Activated CD8-positive, alpha-beta T cell treated with anti-CD3 and anti-CD28 coated beads, Interleukin-2, amount 10 ng/mL, durations not matched to agents 7 days and 5 days (primary cell): ENCODE measurements at regions not wholly inside any gene's neighbourhood (a gene's known extent, or its start where the extent isn't known, plus 50 kb on each side); places are given as distances from the start of the nearest gene placed in this dataset.

ENCODE experiments used
- ATAC-seq: fragments of 150-1000 bp; cut with Tn5 transposase; one replicate; pipeline ENCODE4 v1.10.0; 2021; ENCODE audit warnings: moderate library complexity
- CTCF ChIA-PET: fragments of 350-600 bp; sonication (Branson Sonifier 250); formaldehyde crosslinking; loops from one replicate; lab custom pipeline; 2021; ENCODE audit warnings: antibody characterized with exemption; lab: Charles Lee
- POLR2A ChIA-PET: fragments of 350-600 bp; sonication (Branson Sonifier 250); formaldehyde crosslinking; loops from one replicate; lab custom pipeline; 2021; ENCODE audit warnings: antibody characterized with exemption; lab: Charles Lee
- DNase-seq: peaks from one replicate; pipeline ENCODE4 v3.0.0-alpha.2; 2020
- H3K27ac Mint-ChIP-seq: one replicate; pipeline ENCODE4 v1.8.0; 2021; ENCODE audit warnings: mild to moderate bottlenecking, mixed read lengths
- H3K27me3 Mint-ChIP-seq: one replicate; pipeline ENCODE4 v1.8.0; 2021; ENCODE audit warnings: low read depth, mixed read lengths
- H3K36me3 Mint-ChIP-seq: one replicate; pipeline ENCODE4 v1.8.0; 2021; ENCODE audit warnings: low read depth, mixed read lengths
- H3K4me1 Mint-ChIP-seq: one replicate; pipeline ENCODE4 v1.8.0; 2021; ENCODE audit warnings: low read depth, mixed read lengths
- H3K4me3 Mint-ChIP-seq: one replicate; pipeline ENCODE4 v1.8.0; 2021; ENCODE audit warnings: mild to moderate bottlenecking, mixed read lengths
- H3K9me3 Mint-ChIP-seq: one replicate; pipeline ENCODE4 v1.8.0; 2022; ENCODE audit warnings: mixed read lengths; ENCODE audit not compliant: insufficient read depth

- CTCF ChIA-PET: no interaction called here
These were observed 963.4 kb upstream of the SEMA6D start for GRCh38 chr15:46753946-46754345.

GRCh38 chr15:46763091-46763490 lies 954.2 kb upstream of the SEMA6D start:
- H3K27ac Mint-ChIP-seq: no peak overlapping the region
- no peak overlapping the region for H3K4me3 Mint-ChIP-seq
- no peaks in the 10 kb centered on the region for H3K36me3 Mint-ChIP-seq
- ChIA-PET CTCF (no interaction called here), POLR2A (no interaction called here)
- no peak for DNase-seq
- no peaks in the 10 kb centered on the region for H3K4me1 Mint-ChIP-seq
- peaks cover 16% of the 10 kb centered on the region for H3K9me3 Mint-ChIP-seq
- no peak for ATAC-seq
- no peaks in the 10 kb centered on the region for H3K27me3 Mint-ChIP-seq

More at GRCh38 chr15:46753946-46754345, 963.4 kb upstream of the SEMA6D start:
- H3K9me3 Mint-ChIP-seq: peaks cover 21% of the 10 kb centered on the region
- ATAC-seq (no peak), DNase-seq (no peak)
- H3K36me3 Mint-ChIP-seq: no peaks in the 10 kb centered on the region
- POLR2A ChIA-PET: no interaction called here
- H3K4me1 Mint-ChIP-seq: no peaks in the 10 kb centered on the region
- H3K27me3 Mint-ChIP-seq: no peaks in the 10 kb centered on the region
- H3K4me3 Mint-ChIP-seq: no peak overlapping the region
- no peak overlapping the region for H3K27ac Mint-ChIP-seq

- DNase-seq: no peak
- H3K4me3 Mint-ChIP-seq: no peak overlapping the region
- H3K27me3 Mint-ChIP-seq: no peaks in the 10 kb centered on the region
- ATAC-seq: no peak
- POLR2A ChIA-PET: no interaction called here
- H3K4me1 Mint-ChIP-seq: no peaks in the 10 kb centered on the region
- no peak overlapping the region for H3K27ac Mint-ChIP-seq
- H3K36me3 Mint-ChIP-seq: no peaks in the 10 kb centered on the region
- H3K9me3 Mint-ChIP-seq: peaks cover 20% of the 10 kb centered on the region
- CTCF ChIA-PET: no interaction called here
These were observed 952.5 kb upstream of the SEMA6D start for GRCh38 chr15:46764851-46765250.

GRCh38 chr15:46766021-46766420 lies 951.3 kb upstream of the SEMA6D start:
- POLR2A ChIA-PET: no interaction called here
- H3K27me3 Mint-ChIP-seq: no peaks in the 10 kb centered on the region
- H3K4me3 Mint-ChIP-seq: no peak overlapping the region
- CTCF ChIA-PET: no interaction called here
- ATAC-seq (no peak), DNase-seq (no peak)
- H3K4me1 Mint-ChIP-seq: no peaks in the 10 kb centered on the region
- no peaks in the 10 kb centered on the region for H3K36me3 Mint-ChIP-seq
- H3K27ac Mint-ChIP-seq: no peak overlapping the region
- H3K9me3 Mint-ChIP-seq: peaks cover 12% of the 10 kb centered on the region

GRCh38 chr15:46768287-46768686 lies 949.0 kb upstream of the SEMA6D start:
- Mint-ChIP-seq H3K27me3 (no peaks in the 10 kb centered on the region), H3K27ac (no peak overlapping the region), H3K9me3 (peaks cover 11% of the 10 kb centered on the region), H3K4me3 (no peak overlapping the region), H3K4me1 (no peaks in the 10 kb centered on the region), H3K36me3 (no peaks in the 10 kb centered on the region)
- ATAC-seq (no peak), DNase-seq (no peak)
- ChIA-PET POLR2A (no interaction called here), CTCF (no interaction called here)

GRCh38 chr15:46773016-46773415 lies 944.3 kb upstream of the SEMA6D start:
- Mint-ChIP-seq H3K9me3 (peaks cover 28% of the 10 kb centered on the region), H3K36me3 (no peaks in the 10 kb centered on the region), H3K4me1 (no peaks in the 10 kb centered on the region), H3K27ac (no peak overlapping the region), H3K27me3 (no peaks in the 10 kb centered on the region), H3K4me3 (no peak overlapping the region)
- POLR2A ChIA-PET: no interaction called here
- CTCF ChIA-PET: no interaction called here
- no peak for DNase-seq
- ATAC-seq: no peak

- Mint-ChIP-seq H3K4me3 (no peak overlapping the region), H3K4me1 (no peaks in the 10 kb centered on the region), H3K27ac (no peak overlapping the region), H3K9me3 (peaks cover 21% of the 10 kb centered on the region), H3K36me3 (no peaks in the 10 kb centered on the region), H3K27me3 (no peaks in the 10 kb centered on the region)
- ChIA-PET CTCF (no interaction called here), POLR2A (no interaction called here)
- DNase-seq (no peak), ATAC-seq (no peak)
These were observed 938.4 kb upstream of the SEMA6D start for GRCh38 chr15:46778876-46779275.

- ChIA-PET CTCF (interaction anchor here (0.7 kb wide), 1 partner anchor 40 kb away, joined by 3 read pairs; no protein-coding TSS in a partner anchor), POLR2A (no interaction called here)
- no peaks in the 10 kb centered on the region for H3K36me3 Mint-ChIP-seq
- peaks cover 15% of the 10 kb centered on the region for H3K9me3 Mint-ChIP-seq
- ATAC-seq: no peak
- H3K4me3 Mint-ChIP-seq: no peak overlapping the region
- DNase-seq: no peak
- no peaks in the 10 kb centered on the region for H3K4me1 Mint-ChIP-seq
- H3K27ac Mint-ChIP-seq: no peak overlapping the region
- H3K27me3 Mint-ChIP-seq: no peaks in the 10 kb centered on the region
These were observed 930.6 kb upstream of the SEMA6D start for GRCh38 chr15:46786590-46787285.

GRCh38 chr15:46795685-46796084 lies 921.6 kb upstream of the SEMA6D start:
- H3K27ac Mint-ChIP-seq: no peak overlapping the region
- no peaks in the 10 kb centered on the region for H3K36me3 Mint-ChIP-seq
- ChIA-PET POLR2A (no interaction called here), CTCF (no interaction called here)
- H3K27me3 Mint-ChIP-seq: no peaks in the 10 kb centered on the region
- no peak for DNase-seq
- peaks cover 13% of the 10 kb centered on the region for H3K9me3 Mint-ChIP-seq
- no peaks in the 10 kb centered on the region for H3K4me1 Mint-ChIP-seq
- no peak for ATAC-seq
- no peak overlapping the region for H3K4me3 Mint-ChIP-seq

GRCh38 chr15:46808834-46809233 lies 908.5 kb upstream of the SEMA6D start:
- DNase-seq (no peak), ATAC-seq (no peak)
- no peak overlapping the region for H3K4me3 Mint-ChIP-seq
- ChIA-PET POLR2A (no interaction called here), CTCF (no interaction called here)
- no peak overlapping the region for H3K27ac Mint-ChIP-seq
- H3K9me3 Mint-ChIP-seq: peaks cover 5% of the 10 kb centered on the region
- H3K36me3 Mint-ChIP-seq: no peaks in the 10 kb centered on the region
- H3K27me3 Mint-ChIP-seq: no peaks in the 10 kb centered on the region
- H3K4me1 Mint-ChIP-seq: no peaks in the 10 kb centered on the region

GRCh38 chr15:46815240-46815639 lies 902.1 kb upstream of the SEMA6D start:
- Mint-ChIP-seq H3K4me3 (no peak overlapping the region), H3K27me3 (no peaks in the 10 kb centered on the region), H3K4me1 (no peaks in the 10 kb centered on the region), H3K36me3 (no peaks in the 10 kb centered on the region), H3K9me3 (peaks cover 11% of the 10 kb centered on the region), H3K27ac (no peak overlapping the region)
- DNase-seq: no peak
- no peak for ATAC-seq
- CTCF ChIA-PET: no interaction called here
- POLR2A ChIA-PET: no interaction called here

GRCh38 chr15:46815765-46816164 lies 901.5 kb upstream of the SEMA6D start:
- CTCF ChIA-PET: no interaction called here
- Mint-ChIP-seq H3K4me3 (no peak overlapping the region), H3K9me3 (peaks cover 11% of the 10 kb centered on the region), H3K4me1 (no peaks in the 10 kb centered on the region), H3K27ac (no peak overlapping the region), H3K27me3 (no peaks in the 10 kb centered on the region), H3K36me3 (no peaks in the 10 kb centered on the region)
- DNase-seq (no peak), ATAC-seq (no peak)
- POLR2A ChIA-PET: no interaction called here

- DNase-seq (no peak), ATAC-seq (no peak)
- Mint-ChIP-seq H3K9me3 (peaks cover 8% of the 10 kb centered on the region), H3K4me3 (no peak overlapping the region), H3K27ac (no peak overlapping the region), H3K36me3 (no peaks in the 10 kb centered on the region), H3K27me3 (no peaks in the 10 kb centered on the region), H3K4me1 (no peaks in the 10 kb centered on the region)
- ChIA-PET CTCF (no interaction called here), POLR2A (no interaction called here)
These were observed 868.6 kb upstream of the SEMA6D start for GRCh38 chr15:46848704-46849103.
